ENCODE measurements at regions not wholly inside any gene's neighbourhood (a gene's known extent, or its start where the extent isn't known, plus 50 kb on each side); places are given as distances from the start of the nearest gene placed in this dataset.
"Not testable (repeated sequence)": the region's sequence is repeated elsewhere in the genome, so short reads cannot be mapped to it uniquely, and the experiment has no call there.

GRCh38 chr2:87622720-87623119 lies 125.2 kb upstream of the PLGLB2 start:
- not testable (repeated sequence) for H3K9me3 ChIP-seq, H3K4me1 ChIP-seq, H3K36me3 ChIP-seq, H3K27me3 ChIP-seq, H3K4me3 ChIP-seq, H3K27ac ChIP-seq, ATAC-seq
- WGBS, 2 donors (ENCODE audit: low coverage in 1 of 2), result no CpG with 5 or more reads among the region's 4 CpGs

DNA sequence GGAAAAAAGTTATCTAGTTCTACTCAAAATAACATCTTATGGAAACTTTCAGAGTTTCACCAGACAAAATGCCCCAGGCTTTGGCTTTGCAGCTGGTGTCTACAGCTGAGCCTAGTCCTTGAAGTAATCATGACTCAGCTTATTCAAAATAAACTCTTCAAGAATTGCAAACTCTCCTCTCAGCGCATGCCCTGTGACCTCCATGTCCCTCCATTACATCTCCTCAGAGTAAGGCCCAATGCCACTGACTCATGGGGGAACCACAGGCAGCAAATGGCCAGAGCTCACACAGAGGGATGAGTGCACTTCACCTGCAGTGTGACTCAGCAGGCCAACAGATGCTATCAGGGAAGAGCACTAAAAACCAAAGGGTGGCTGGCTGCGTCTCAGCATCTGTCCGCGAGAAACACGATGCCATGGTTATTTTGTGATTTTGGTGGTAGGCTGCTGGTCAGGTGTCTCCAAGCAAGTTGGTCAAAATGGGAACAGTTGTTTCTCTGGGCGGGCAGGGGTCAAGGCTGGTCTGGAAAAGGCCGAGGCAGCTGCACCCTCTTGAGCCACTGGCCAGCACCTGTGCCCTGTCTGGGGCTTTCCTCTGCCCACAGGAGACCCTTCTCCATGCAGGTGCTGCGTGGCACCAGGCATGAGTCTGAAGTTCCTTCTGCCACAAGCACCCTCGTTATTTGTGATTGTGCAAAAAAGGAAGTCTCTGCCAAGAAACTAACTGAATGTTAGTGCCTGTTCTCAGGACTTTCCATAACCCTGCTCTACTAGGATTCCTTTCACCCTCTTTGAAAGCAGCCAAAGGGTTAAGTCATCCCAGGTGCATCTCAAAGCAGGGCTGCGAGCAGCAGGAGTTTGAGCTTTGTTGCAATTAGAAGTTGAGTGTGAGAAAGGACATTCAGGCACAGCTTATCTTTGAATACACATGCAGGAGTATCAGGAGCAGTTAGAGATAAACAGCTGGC lies 118.1 kb upstream of the PLGLB2 start:
- WGBS, 2 donors (ENCODE audit: low coverage in 1 of 2), result 92% methylated on average over 4 of the region's 10 CpGs; no CpG with 5 or more reads in 1 of the 2 donors
- not testable (repeated sequence) for H3K4me1 ChIP-seq, ATAC-seq, H3K4me3 ChIP-seq, H3K27ac ChIP-seq, H3K27me3 ChIP-seq, H3K36me3 ChIP-seq, H3K9me3 ChIP-seq

GRCh38 chr2:87630892-87631291 lies 117.0 kb upstream of the PLGLB2 start:
- not testable (repeated sequence) for H3K4me3 ChIP-seq, H3K27ac ChIP-seq, H3K36me3 ChIP-seq, H3K9me3 ChIP-seq, ATAC-seq, H3K4me1 ChIP-seq, H3K27me3 ChIP-seq
- WGBS, 2 donors (ENCODE audit: low coverage in 1 of 2), result no CpG with 5 or more reads among the region's 5 CpGs

DNA sequence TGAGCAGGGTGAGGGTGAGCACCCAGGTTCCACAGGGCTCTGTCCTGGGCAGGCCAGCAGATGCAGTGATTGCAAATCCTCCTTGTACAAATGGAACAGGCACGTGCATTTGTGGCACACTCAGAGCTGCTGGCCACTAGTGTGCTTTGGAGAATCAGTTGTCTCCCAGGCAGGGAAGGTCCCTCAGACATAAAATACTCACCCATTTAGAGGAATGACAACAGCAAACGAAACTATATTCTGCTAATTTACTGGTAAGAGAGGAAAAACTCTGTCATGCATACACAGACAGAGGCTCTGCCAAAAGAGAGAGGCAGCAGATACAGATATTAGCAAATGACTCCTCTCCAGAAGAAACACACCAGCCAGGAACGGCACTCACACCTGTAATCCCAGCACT lies 116.5 kb upstream of the PLGLB2 start:
- H3K9me3 ChIP-seq, H3K27me3 ChIP-seq, H3K4me1 ChIP-seq, ATAC-seq, H3K27ac ChIP-seq, H3K4me3 ChIP-seq, H3K36me3 ChIP-seq: not testable (repeated sequence)
- WGBS, 2 donors (ENCODE audit: low coverage in 1 of 2), result no CpG with 5 or more reads among the region's 3 CpGs

DNA sequence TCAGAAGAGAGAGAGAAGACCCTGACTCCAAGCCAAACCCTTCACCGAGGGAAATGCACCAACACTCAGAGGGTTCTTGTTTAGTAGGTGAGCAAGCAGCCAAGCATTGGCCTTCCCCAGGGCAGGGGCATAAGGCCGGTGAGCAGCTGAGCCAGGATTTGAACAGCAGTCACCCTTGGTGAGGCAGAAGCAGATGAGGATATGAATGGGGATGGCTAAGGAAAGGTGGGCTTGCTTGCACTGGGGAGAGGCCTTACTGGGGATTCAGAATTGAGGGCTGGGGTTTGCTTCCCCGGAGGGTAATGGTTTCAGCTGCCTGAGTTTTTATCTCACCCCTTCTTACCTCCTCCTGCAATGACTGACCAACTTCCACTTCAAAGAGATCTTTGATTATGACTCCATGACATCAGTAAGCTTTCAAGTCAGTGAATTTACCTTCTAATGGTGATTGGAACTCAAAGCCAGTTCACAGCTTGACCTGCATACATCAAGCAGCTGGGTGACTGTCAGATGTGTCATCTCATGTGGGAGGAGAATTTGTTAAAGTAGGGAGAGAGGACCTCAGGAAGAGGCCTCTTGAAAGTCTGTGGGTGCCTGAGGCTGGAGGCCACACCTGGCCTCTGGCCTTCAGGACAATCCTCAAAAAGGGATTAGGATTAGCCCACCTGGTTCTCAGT lies 114.5 kb upstream of the PLGLB2 start:
- not testable (repeated sequence) for H3K4me1 ChIP-seq, H3K4me3 ChIP-seq, H3K36me3 ChIP-seq, H3K27me3 ChIP-seq, H3K9me3 ChIP-seq, ATAC-seq, H3K27ac ChIP-seq
- 100% methylated on average over 1 of the region's 3 CpGs; no CpG with 5 or more reads in 1 of the 2 donors for WGBS, 2 donors (ENCODE audit: low coverage in 1 of 2)

DNA sequence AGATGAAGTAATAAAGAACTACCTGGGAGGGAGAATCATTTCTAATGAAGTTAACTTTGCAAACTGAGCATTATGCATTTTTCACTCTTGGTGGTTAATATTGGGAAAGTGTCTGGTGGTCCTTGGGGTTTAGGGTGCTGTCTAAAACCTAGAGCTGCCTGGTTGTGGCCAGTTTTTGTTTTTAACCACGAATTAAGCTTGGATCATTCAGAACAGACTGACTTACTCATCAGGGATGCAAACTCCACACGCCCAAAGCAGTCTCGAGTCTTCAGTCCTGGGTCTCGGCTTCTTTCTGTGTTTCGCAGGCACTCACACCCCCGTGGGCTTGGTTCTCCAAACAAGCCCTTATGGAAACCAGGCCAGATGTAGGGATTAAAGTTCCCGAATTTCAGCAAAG lies 113.8 kb upstream of the PLGLB2 start:
- H3K27me3 ChIP-seq, H3K4me1 ChIP-seq, H3K9me3 ChIP-seq, H3K27ac ChIP-seq, ATAC-seq, H3K4me3 ChIP-seq, H3K36me3 ChIP-seq: not testable (repeated sequence)
- no CpG with 5 or more reads among the region's 7 CpGs for WGBS, 2 donors (ENCODE audit: low coverage in 1 of 2)

- WGBS, 2 donors (ENCODE audit: low coverage in 1 of 2), result 93 to 100% methylated on average over 2 to 3 of the region's 10 CpGs
- not testable (repeated sequence) for ATAC-seq, H3K4me1 ChIP-seq, H3K27ac ChIP-seq, H3K36me3 ChIP-seq, H3K9me3 ChIP-seq, H3K4me3 ChIP-seq, H3K27me3 ChIP-seq
These were observed 112.8 kb upstream of the PLGLB2 start for GRCh38 chr2:87634971-87635650.

DNA sequence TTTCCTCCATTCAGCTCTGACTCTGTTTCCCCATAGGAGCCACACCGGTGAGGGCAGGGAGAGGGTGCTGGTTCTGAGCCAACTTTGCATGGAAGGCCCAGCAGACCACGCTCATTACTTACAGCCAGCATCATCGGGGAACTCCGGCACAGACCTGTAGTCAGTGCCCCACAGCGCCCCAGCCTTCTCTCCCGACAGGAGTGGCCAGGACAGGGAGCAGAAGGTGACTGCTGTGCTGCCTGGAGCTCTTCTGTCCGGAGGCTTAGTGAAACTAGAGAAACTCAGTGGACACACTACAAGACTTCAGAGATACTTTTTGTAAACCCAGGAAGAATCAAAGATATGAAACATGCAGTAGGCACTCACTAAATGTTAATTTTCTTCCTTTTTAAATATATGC lies 111.6 kb upstream of the PLGLB2 start:
- not testable (repeated sequence) for H3K4me3 ChIP-seq, H3K27ac ChIP-seq, H3K27me3 ChIP-seq, H3K4me1 ChIP-seq, H3K9me3 ChIP-seq, H3K36me3 ChIP-seq, ATAC-seq
- no CpG with 5 or more reads among the region's 7 CpGs for WGBS, 2 donors (ENCODE audit: low coverage in 1 of 2)

DNA sequence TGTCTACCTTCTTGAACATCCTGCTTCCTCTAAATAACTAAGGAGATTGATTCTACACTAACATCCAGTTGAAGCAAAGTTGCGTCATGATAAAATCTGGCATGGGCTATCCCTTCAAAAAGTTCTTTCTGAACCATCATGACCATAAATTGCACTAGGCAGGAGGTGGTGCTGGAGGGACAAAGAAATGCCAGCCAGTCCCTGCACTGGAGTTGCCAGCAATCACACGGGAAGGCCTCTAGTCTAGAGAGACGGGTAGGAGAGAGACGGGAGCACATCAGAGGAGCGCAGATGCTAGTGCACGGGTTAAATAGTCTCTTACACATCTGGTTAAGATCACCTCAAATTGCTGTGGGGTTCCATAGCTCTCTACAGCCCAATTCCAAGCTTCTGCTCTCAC lies 111.2 kb upstream of the PLGLB2 start:
- not testable (repeated sequence) for H3K27me3 ChIP-seq

GRCh38 chr2:87637249-87637990 lies 110.5 kb upstream of the PLGLB2 start:
- H3K4me3 ChIP-seq, H3K27me3 ChIP-seq, H3K36me3 ChIP-seq, H3K27ac ChIP-seq, H3K4me1 ChIP-seq, H3K9me3 ChIP-seq: not testable (repeated sequence)
- ATAC-seq, result peak; percentile 47
- 60 to 77% methylated on average over 3 to 7 of the region's 15 CpGs for WGBS, 2 donors (ENCODE audit: low coverage in 1 of 2)

More for the DNA sequence above, 111.2 kb upstream of the PLGLB2 start:
- not testable (repeated sequence) for H3K36me3 ChIP-seq, ATAC-seq, H3K9me3 ChIP-seq, H3K27ac ChIP-seq, H3K4me1 ChIP-seq, H3K4me3 ChIP-seq
- 73% methylated on average over 2 of the region's 6 CpGs; no CpG with 5 or more reads in 1 of the 2 donors for WGBS, 2 donors (ENCODE audit: low coverage in 1 of 2)

DNA sequence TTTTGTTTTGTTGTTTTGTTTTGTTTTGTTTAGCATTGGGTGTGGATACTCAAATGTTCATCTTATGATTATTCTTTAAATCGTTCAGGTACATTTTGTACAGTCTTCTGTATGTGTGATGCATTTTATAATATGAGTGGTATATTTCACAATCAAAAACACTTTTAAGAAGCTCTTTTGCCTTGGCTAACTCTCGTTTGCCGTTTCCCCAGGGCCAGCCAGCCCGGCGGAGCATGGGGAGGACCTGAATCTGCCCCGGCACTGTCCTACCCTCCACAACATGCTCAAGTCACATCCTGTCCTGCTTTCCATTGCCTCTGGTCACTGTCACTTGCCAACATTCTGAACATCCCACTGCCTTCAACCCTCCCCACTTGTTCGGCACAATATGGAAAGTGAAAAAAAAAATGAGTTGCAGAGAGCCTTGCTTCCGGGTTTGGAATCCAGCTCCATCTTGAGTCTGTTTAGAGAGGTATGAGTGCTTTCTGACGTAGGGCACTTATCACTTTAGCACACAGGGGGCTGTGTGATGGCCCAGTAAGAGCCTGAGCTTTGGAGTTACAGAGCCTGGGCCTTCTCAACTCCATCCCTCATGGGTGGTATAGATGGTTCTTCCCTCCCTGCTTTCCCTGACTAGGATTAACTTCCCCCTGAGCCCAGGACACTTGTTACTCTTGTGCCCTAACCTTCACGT lies 109.6 kb upstream of the PLGLB2 start:
- not testable (repeated sequence) for H3K4me1 ChIP-seq, H3K36me3 ChIP-seq, H3K27ac ChIP-seq, ATAC-seq, H3K9me3 ChIP-seq, H3K4me3 ChIP-seq, H3K27me3 ChIP-seq
- WGBS, 2 donors (ENCODE audit: low coverage in 1 of 2), result 82 to 85% methylated on average over 5 of the region's 10 CpGs

DNA sequence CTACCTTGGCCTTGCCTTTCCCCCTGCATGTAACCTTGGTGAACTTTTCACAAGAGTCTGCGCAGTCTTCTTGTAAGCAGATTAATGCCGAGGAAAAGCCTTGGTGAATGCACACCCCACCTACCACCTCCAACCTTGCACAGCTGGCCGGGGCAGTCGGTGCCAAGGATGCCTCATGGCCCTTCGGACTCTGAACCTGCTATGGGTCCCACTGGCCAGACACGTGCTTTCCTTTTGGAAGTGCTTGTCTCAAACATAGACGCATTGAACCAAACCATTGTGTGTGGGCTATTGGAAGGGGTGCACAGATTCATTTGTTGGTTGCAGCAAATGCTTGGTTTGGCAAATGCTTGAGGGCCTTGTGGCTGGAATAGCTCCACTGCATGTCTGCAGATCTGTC lies 109.0 kb upstream of the PLGLB2 start:
- not testable (repeated sequence) for H3K27ac ChIP-seq, H3K9me3 ChIP-seq, H3K4me1 ChIP-seq, ATAC-seq, H3K36me3 ChIP-seq, H3K27me3 ChIP-seq, H3K4me3 ChIP-seq
- no CpG with 5 or more reads among the region's 7 CpGs for WGBS, 2 donors (ENCODE audit: low coverage in 1 of 2)
